WTC11 (cell line): ENCODE measurements at regions not wholly inside any gene's neighbourhood (a gene's known extent, or its start where the extent isn't known, plus 50 kb on each side); places are given as distances from the start of the nearest gene placed in this dataset.

Experiments used
- ATF1 ChIP-seq: sonication (generic); formaldehyde crosslinking; IDR thresholded peaks from 2 replicates; pipeline ENCODE4 v1.8.1; 2023; ENCODE audit warnings: mild to moderate bottlenecking, moderate library complexity, missing genetic modification reagents
- ATF2 ChIP-seq: sonication (generic); formaldehyde crosslinking; IDR thresholded peaks from 2 replicates; pipeline ENCODE4 v1.8.1; 2022; ENCODE audit warnings: low read depth, missing genetic modification reagents, borderline replicate concordance
- CBFB ChIP-seq: sonication (generic); formaldehyde crosslinking; IDR thresholded peaks from 2 replicates; pipeline ENCODE4 v1.8.1; 2022; ENCODE audit warnings: mild to moderate bottlenecking, low read depth, missing genetic modification reagents
- CTCF ChIP-seq: fragments of 200-600 bp; IDR thresholded peaks from 2 replicates; pipeline ENCODE4 v1.8.0; 2022; ENCODE audit warnings: antibody characterized with exemption
- ESRRA ChIP-seq: sonication (generic); formaldehyde crosslinking; IDR thresholded peaks from 2 replicates; pipeline ENCODE4 v1.8.1; 2022; ENCODE audit warnings: mild to moderate bottlenecking, missing genetic modification reagents, borderline replicate concordance
- ETV6 ChIP-seq: sonication (generic); formaldehyde crosslinking; IDR thresholded peaks from 2 replicates; pipeline ENCODE4 v1.8.1; 2022; ENCODE audit warnings: mild to moderate bottlenecking, missing genetic modification reagents
- IRF1 ChIP-seq: sonication (generic); formaldehyde crosslinking; IDR thresholded peaks from 2 replicates; pipeline ENCODE4 v1.8.0; 2023; ENCODE audit warnings: missing genetic modification reagents
- JUN ChIP-seq: sonication (generic); formaldehyde crosslinking; IDR thresholded peaks from 2 replicates; pipeline ENCODE4 v1.8.0; 2023; ENCODE audit warnings: mild to moderate bottlenecking, missing genetic modification reagents
- NFYB ChIP-seq: sonication (generic); formaldehyde crosslinking; conservative IDR thresholded peaks from 2 replicates; pipeline ENCODE4 v1.8.0; 2022; ENCODE audit warnings: low read depth, missing genetic modification reagents
- ZBTB21 ChIP-seq: sonication (generic); formaldehyde crosslinking; IDR thresholded peaks from 2 replicates; pipeline ENCODE4 v1.8.1; 2023; ENCODE audit warnings: mild to moderate bottlenecking, missing genetic modification reagents, borderline replicate concordance
- TF ChIP-seq, protein P1 (sequence below): sonication (generic); formaldehyde crosslinking; IDR thresholded peaks from 2 replicates; pipeline ENCODE4 v1.8.0; 2022; ENCODE audit warnings: mild to moderate bottlenecking, missing genetic modification reagents
- TF ChIP-seq, protein P2 (sequence below): sonication (generic); formaldehyde crosslinking; IDR thresholded peaks from 2 replicates; pipeline ENCODE4 v1.8.1; 2023; ENCODE audit warnings: mild to moderate bottlenecking, moderate library complexity, missing genetic modification reagents

GRCh38 chr16:86211265-86211664, 299.1 kb upstream of the FOXF1 start:
- TF ChIP-seq NFYB (CRISPR knock-in tag) (no peak), ZBTB21 (CRISPR knock-in tag) (no peak), CTCF (no peak), CBFB (no peak), JUN (no peak), ATF1 (CRISPR knock-in tag) (no peak), IRF1 (CRISPR knock-in tag) (no peak), ETV6 (no peak), ATF2 (CRISPR knock-in tag) (no peak), ESRRA (CRISPR knock-in tag) (no peak)
- TF ChIP-seq, protein P1, sequence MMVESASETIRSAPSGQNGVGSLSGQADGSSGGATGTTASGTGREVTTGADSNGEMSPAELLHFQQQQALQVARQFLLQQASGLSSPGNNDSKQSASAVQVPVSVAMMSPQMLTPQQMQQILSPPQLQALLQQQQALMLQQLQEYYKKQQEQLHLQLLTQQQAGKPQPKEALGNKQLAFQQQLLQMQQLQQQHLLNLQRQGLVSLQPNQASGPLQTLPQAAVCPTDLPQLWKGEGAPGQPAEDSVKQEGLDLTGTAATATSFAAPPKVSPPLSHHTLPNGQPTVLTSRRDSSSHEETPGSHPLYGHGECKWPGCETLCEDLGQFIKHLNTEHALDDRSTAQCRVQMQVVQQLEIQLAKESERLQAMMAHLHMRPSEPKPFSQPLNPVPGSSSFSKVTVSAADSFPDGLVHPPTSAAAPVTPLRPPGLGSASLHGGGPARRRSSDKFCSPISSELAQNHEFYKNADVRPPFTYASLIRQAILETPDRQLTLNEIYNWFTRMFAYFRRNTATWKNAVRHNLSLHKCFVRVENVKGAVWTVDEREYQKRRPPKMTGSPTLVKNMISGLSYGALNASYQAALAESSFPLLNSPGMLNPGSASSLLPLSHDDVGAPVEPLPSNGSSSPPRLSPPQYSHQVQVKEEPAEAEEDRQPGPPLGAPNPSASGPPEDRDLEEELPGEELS (CRISPR knock-in tag): no peak
- TF ChIP-seq, protein P2, sequence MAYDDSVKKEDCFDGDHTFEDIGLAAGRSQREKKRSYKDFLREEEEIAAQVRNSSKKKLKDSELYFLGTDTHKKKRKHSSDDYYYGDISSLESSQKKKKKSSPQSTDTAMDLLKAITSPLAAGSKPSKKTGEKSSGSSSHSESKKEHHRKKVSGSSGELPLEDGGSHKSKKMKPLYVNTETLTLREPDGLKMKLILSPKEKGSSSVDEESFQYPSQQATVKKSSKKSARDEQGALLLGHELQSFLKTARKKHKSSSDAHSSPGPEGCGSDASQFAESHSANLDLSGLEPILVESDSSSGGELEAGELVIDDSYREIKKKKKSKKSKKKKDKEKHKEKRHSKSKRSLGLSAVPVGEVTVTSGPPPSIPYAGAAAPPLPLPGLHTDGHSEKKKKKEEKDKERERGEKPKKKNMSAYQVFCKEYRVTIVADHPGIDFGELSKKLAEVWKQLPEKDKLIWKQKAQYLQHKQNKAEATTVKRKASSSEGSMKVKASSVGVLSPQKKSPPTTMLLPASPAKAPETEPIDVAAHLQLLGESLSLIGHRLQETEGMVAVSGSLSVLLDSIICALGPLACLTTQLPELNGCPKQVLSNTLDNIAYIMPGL (CRISPR knock-in tag): no peak
